Stimulated activated CD8-positive, alpha-beta memory T cell treated with anti-CD3 and anti-CD28 coated beads, Interleukin-4, amount 100 ng/mL, for 48 hours (primary cell): ENCODE measurements at regions not wholly inside any gene's neighbourhood (a gene's known extent, or its start where the extent isn't known, plus 50 kb on each side); places are given as distances from the start of the nearest gene placed in this dataset.
"Not testable (repeated sequence)": the region's sequence is repeated elsewhere in the genome, so short reads cannot be mapped to it uniquely, and the experiment has no call there.

Experiments used
- DNase-seq: peaks from one replicate; pipeline ENCODE4 v3.0.0-alpha.2; 2020

DNA sequence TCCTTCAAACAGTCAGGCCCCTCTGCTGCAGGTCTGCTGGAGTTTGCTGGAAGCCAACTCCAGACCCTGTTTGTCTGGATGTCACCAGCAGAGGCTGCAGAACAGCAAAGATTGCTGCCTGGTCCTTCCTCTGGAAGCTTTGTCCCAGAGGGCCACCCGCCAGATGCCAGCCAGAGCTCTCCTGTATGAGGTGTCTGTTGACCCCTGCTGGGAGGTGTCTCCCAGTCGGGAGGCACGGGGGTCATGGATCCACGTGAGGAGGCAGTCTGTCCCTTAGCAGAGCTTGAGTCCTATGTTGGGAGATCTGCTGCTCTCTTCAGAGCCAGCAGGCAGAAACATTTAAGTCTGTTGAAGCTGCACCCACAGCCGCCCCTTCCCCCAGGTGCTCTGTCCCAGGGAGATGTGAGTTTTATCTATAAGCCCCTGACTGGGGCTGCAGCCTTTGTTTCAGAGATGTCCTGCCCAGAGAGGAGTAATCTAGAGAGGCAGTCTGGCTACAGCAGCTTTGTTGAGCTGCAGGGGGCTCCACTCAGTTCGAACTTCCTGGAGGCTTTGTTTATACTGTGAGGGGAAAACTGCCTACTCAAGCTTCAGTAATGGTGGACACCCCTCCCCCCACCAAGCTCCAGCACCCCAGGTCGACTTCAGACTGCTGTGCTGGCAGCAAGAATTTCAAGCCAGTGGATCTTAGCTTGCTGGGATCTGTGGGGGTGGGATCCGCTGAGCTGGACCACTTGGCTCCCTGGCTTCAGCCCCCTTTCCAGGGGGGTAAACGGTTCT lies 72.1 kb downstream of the OGFRL1 start:
- not testable (repeated sequence) for DNase-seq

DNA sequence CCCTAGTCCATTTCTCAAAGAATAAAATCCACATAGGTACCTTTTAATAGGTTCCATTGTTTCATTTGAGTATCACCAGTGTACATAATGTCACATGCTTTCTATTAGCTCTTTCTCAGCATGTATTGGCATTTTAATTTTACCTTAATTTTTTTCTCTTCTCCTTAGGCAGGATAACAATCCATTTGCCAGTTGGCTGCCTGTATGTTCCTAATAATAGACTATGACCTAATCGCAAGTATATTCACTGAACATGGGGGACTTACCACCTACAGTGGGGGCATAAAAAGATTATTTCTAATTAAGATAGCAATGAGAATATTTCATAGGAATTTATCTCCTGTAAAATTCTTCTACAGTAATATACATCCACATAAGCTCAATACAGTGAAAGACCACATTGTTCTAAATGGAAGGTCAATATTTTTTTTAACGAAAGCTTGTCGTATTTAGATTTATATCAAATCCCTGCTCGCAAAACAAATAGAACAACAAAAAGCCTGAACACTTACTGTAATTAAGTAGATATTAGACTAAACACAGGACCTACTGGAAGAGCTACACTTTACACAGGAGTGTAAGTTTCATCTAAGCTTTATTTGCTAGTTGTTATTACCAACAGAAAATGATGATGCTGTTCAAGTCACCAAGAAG lies 76.4 kb downstream of the OGFRL1 start:
- DNase-seq, result no peak

DNA sequence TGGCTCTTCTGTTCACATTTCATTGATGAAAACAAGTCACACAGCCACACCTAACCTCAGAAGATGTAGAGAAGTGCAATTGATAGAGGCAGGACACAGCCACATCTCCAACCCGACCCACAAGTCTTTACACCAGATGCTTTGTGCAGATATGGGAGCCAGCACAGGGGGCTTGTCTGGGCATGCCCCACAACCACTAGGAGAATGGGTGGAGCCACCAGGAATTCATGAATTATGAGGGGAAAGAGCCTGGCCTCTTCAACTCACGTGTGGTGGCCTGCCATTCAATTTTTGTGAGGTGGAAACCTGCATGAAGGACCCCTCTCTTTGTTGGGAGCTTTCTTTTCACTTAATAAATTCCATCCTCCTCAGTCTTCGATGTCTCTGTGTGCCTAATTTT lies 79.1 kb downstream of the OGFRL1 start:
- no peak for DNase-seq

DNA sequence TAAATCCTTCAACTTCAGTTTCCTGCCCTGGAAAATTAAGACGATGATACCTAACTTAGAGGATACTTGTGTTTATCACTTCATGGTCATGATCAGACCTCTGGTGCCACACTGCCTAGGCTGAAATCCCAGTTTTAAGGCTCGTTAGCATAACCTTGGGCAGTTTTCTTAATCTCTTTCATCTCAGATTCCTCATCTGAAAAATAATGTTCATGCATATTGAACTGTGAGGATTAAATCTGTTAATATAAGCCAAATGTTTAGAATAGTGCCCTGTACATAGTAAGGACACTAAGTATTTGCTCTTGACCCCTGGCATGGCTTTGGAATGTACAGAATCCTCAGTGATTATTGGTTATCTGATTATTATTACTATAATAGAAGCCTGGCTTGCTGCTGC lies 79.7 kb downstream of the OGFRL1 start:
- DNase-seq, result no peak

DNA sequence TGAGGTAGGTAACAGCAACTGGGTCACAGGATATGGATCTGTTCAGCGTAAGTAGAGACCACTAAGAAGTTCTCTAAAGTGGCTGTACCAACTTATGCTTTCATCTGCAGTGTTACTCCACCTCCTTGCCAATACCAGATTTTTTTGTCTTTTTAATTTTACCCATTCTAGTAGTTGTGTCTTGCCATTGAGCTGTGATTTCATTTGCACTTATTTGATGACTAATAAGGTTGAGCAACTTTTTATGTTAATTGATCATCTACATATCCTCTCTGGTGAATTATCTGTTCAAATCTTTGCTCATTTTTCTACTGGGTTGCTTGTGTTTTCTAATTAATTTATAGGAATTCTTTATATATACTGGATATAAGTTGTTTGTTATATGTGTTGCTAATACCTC lies 82.9 kb downstream of the OGFRL1 start:
- no peak for DNase-seq

DNA sequence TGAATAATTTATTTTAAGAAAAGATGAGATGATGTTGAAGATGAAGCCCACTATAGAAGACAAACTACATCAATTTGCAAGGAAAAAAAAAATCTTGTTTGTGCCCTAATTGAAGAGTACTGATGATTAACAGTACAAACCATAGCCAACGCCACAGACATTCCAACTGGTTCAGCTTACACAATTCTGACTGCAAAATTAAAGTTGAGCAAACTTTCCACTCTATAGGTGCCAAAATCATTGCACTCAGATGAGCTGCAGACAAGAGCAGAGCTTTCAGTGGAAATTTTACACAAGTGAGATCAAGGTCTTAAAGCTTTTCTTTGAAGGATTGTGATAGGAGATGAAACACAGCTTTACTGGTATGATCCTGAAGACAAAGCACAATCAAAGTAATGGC lies 85.3 kb downstream of the OGFRL1 start:
- DNase-seq, result no peak

DNA sequence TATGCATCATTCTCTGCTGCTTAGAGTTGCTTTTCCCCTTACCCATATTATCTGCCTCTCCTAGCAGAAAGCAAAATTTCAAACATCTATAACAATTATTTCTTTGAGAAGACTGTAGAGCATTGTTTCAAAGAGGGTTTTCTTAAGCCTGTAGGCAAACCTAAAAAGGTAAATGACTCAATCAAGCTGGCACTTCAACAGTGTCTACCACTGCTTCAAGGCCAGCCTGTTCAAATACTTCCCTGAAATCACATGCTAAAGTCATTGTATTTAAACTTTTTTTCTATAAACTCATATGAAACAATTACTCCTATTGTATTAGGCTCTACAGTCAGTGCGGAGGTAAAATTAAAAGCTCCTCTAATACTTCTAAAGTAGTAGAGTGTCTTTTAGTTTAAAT lies 87.1 kb downstream of the OGFRL1 start:
- no peak for DNase-seq

DNA sequence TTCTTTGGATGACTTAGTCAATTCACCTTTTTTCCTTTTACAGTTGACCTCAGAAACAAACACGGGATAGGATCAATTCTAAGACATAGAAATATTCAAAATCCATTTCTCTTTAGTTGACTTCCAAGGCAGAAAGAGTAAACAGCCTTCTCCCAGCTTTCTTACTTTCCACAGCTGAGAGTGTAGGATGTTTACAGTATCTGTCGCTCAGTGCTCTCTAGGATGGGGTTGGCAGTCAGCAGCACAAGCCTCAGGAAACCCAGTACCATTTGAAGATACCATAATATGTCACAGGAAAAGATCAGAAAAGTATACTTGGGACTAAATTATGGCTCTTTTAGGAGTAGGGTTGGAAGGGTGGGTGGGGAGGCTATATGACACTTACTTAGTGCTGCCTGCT lies 88.2 kb downstream of the OGFRL1 start:
- DNase-seq, result no peak

DNA sequence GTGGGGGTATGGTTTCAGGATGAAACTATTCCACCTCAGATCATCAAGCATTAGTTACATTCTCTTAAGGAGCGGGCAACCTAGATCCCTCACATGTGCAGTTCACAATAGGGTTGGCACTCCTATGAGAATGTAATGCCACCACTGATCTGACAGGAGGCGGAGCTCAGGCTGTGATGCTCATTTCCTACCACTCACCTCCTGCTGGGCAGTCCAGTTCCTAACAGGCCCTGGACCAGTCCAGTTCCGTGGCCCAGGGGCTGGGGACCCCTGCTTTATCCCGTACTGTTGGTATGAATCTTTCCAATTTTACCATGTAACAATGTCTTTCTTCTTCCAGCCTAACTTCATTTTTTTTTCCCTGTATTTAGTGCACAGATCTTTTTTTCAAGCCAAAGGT lies 94.9 kb downstream of the OGFRL1 start:
- DNase-seq, result no peak

DNA sequence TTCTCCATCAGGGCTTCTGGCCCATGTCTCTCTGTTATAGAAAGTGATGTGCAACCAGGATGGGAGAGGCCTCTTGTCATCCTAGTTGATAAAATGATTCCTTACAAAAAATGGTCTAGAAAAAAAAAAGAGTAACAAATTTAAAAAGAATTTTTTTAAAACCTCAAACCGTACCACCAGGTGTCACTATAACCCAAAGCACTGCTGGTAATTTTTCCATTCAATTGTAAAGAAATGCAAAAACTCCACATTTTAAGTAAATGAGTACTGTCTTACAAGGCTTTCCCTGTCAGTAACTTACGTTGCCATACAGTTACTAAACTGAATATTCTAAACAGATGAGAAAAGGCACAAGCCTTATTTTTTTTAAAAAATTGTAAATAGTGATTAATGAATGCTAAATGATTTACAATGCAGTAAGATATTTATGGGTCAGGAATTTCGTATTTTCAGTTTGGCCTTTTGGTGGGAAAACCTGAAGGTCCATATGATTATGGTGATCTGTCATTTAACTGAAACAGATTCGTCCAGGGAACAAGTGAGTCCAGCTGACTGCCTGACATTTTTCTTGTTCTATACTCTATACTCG lies 95.4 kb downstream of the OGFRL1 start:
- no peak for DNase-seq

DNA sequence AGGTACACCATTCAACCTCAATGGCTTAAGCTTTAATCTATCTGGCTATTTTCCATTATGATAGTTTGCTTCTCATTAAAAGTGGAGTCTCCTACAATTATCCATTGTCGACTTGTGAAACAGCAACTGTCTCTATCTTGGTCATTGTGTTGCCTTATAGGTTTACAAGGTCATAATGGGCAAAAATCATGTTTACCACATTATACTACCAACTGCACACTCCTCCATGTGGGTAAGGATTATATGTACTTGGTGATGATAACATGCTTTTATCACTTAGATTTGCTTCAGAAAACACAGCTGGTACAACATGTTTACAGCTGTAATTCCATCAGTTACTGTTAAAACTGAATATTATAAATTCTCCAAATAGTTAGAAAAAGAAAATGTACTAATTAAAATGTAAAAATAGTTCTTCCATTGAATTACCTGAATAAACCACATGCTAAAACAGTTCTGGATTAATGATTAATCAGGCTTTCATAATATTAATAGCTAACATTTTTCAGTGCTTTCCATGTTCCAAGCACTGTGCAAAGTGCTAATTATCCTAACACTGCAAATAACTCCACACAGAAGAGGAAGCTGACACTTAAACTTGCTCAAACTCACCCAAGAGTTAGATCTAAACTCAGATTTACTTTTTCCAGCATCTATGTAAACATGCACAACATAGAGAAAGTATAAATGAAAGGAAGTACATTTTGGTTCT lies 96.7 kb downstream of the OGFRL1 start:
- DNase-seq, result no peak

DNA sequence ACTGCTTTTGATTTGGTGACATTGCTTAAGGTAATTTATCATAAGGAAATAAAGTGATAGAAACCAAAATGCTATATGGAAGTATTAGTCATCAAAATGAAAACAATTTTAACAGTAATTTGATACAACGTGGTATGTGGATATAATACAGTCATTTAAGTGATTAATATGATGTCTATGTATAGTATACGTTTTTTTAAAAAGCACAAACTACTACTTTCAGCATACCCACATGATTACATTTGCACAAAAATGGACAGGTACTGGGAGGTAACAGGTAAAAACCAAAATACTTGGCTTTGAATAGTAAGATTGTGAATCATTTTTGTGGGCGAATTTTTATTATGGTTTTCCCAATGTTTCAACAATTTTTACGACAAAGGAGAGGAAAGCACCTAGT lies 97.6 kb downstream of the OGFRL1 start:
- no peak for DNase-seq

DNA sequence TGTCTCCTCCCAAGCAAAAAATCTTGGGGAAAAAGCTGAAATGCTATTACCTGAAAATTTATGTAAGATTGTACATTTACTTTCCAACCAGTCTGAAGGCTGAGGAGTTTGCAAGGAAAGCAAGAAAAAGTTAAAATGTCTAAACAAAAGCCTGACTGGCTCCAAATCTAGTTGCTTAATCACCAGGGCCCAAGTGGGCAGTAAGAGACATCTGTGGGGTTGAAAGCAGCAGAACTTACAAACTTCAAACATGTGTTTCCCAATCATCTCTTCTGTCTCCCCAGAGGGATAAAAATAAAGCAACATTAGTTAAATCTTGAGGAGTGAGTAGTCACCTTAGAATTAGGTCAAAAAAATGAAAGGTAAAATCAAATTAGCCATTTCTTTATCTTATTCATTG lies 98.6 kb downstream of the OGFRL1 start:
- no peak for DNase-seq

DNA sequence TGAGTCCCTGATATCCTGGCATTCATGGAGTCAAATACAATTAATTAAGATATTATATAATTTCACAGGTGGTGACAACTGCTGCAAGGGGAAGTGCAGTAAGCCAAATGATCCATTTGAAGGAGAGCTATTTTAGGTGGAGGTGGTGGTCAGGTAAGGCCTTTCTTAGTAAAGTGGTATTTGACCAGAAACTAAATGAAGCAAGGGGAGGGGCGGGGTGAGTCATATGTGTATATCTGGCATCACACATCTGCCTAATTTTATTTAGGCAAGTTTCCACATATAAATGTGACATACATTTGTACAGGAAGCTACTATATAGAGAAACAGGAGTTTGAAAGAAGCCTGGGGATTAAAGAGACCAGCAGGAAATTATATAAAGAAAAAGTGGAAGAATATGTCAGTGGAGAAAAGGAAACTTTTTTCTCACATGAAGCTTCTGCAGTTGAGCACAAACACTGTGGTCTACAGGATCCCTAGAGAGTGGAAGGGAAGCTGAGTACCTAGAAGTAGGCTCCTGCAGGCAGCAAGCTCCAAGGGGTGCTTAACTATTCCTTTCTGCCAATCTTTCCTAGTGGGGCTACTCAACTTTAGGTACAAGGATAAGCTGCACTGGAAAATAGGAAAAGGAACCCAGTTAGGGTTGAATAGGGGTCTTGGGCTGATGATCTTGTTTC lies 99.6 kb downstream of the OGFRL1 start:
- DNase-seq, result no peak

DNA sequence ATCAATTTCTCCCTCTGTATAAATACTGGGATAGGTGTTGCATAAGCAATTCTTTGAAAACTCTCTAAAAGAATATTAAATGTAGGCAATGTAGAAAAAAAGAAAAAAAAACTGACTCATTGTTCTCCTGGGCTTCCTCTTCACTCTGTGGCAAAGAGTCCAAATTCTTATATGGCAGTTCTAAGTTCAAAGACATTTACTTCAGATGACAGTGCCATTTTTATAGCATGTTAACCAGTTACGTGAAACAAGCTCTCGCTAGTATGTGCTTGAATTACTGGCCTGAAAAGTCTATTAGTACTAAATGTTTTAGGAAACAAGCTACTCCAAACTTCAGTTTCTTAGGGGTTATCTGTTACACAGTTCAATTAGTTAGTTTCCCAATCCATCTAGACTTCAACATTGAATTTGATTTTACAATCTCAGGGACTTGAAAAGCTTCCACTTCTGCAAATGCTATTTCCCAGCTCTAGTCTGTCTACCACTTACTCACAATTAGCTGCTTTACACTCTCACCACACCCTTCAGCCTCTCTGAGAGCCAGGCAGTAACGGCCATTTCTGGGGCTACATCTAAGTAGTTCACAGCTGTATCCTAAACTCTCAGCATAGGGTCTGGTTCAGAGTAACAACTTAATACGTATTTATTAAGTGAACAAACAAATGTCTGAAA lies 100.4 kb downstream of the OGFRL1 start:
- DNase-seq, result no peak

DNA sequence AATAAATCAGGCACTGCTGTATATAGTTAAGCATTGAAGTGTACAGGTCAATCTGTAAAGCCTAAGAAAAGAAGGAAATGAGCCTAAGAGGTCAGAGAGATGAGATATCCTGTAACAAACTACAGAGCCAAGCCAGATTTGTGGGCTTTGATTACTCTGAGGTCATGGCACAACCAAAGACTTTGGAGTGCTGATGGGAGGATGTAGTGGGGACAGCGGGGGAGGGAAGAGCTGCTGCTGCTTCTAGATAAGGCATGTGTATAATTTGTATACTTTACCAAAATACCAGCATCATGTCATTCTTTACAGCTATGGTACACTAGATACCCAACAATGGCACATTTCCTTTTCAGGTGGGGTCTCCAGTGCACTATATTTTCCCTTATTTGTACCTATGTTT lies 102.5 kb downstream of the OGFRL1 start:
- DNase-seq, result no peak

DNA sequence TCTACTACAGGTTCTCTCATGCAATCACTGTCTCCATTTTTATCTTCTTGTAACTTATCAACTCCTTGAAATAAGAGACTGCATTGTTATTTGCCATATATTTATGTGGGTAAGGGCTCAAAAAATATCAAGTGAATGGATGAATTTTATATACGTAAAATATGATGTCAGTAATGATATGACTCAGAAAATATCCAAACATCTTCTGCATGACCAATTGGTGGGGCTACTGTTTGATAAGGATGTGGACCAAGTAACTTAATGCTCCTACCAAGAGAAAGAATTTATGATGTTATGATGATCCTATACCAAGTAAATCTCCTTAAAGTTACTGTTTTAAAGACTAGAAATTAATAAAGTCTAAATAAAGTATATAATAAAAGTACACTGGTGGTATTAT lies 103.7 kb downstream of the OGFRL1 start:
- DNase-seq, result no peak

DNA sequence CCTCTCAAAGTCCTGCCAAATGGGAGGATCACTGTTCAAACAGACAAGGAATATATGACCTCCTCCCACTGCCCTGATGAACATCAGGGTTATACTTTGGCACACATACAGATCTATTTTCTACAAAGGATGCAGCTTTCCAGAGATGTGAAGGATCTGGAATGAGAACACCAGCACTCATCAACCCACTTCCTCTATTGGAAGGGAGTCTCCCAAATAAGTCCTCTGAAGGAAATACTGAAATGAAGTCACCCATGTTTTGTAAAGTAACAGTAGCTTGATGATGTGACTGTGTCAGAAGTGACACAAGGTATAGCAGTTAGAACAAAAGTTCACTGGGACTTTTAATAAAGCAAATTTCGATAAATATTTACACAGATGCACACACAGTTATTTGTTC lies 104.9 kb downstream of the OGFRL1 start:
- DNase-seq, result no peak

DNA sequence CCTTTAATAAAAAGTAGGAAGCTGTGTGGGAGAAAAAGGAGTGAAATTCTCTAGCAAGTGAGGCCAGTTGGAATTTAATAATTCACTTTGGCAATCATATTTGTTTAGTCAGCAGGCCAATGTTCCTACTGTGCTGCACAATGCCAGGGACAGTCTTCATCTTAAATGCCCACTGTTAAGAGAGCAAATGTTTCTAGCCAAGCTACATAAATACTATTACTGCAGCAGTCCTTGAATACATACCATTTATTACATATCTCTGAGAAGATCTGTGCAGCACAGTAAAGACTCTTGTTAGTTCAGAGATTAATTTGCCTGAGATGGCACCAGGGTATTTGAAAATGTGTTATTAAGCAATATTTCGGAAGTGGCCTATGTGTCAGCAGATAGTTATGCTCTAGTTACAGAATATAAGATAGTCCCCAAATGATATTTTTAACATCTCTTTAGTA lies 105.4 kb downstream of the OGFRL1 start:
- DNase-seq, result no peak

DNA sequence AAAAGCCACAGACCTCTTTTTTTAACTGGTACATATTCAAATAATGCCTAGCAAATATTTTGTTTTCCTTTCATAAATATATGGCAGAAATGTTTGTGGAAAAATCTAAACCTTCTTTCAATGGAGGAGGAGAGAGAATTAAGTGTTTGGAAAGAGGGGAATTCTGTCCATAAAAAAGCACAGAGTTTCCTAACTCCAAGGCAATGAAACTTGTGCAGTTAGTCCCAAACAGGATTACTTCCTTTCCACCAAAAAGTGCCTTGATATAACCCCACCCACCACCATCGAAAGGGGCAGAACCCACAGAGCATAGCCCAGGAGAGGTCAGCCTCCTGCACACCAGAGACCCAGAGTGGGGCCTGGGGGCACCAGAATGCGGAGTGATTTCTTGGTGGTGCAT lies 106.3 kb downstream of the OGFRL1 start:
- DNase-seq, result no peak

DNA sequence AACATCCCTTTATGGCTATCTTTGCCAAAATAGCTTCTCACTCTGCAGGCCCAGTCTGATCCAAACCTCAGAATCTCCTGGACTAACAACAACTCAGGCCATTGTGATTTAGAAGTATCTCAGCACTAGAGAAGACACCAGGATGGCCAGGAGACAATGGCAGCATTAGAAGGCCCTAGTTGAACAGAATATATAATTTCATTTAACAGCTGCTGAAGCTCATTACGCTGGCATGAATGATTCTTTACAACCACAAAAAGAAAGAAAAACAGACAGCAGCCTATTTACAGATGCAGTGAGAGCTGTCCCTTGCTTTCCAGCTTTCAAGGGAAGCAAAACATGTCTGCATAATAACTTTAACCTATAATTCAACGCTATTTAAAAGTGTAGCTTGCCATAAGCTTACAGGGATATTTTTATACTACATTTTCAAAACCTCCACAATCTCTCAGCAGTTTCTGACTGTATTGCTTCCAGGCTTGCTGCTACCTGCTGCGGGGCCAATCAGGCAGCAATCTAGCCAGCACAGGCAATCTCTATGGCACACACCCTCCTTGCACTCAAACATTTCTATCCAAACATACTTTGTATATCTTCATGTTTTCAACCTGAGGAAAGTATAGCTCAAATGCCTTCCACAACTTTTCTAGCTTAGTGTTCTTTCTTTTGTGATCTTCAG lies 107.3 kb downstream of the OGFRL1 start:
- DNase-seq, result no peak

DNA sequence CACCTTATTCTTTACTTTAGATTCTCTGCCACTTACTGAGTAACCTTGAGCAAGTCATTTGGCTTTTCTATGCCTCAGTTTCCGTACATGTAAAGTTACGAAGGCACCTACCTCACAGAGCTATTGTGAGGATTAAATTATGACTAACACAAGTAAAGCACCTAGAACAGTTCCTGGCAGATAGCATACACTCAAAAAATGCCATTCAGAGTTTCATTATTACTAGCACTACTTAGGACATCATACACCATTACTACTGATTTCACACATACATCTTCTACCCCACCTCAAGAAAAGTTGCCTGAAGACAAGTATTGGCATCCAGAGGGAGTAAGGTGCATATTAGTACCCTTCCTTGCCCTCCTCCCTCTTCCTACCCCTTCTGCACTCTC lies 107.8 kb downstream of the OGFRL1 start:
- no peak for DNase-seq
